ENCODE measurements at regions not wholly inside any gene's neighbourhood (a gene's known extent, or its start where the extent isn't known, plus 50 kb on each side); places are given as distances from the start of the nearest gene placed in this dataset.

DNA sequence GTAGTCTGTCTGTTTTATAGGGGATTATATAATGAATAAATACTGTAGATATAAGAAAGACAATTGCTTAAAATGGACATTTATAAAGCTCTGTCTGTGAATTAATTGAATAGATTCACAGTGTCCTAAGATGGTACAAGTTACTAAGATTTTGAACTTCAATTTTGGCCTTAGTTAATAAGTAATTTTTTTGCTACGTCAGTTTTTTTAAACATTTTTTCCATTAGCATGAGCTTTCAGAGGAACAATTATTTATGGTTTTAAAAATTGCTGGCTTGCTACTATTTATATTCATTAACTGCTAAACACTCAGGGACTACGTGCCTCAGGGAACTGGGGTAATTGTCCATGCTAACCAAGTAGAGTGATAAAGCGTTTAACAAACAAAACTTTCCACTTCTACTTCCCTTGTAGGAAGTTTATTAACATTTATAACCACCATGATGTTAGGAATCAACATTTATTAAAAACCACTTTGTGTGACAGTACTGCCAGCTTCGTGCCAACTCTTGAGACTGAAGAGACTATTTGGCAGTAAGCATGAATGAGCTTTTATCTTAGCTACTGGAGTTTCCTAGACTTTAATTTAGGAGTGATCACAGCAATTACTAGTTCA is 65.4 kb upstream of the PTGS2 start:
- no peak overlapping the region for H3K4me2 ChIP-seq (ENCODE audit: low read length)
- H3K27me3 Mint-ChIP-seq (ENCODE audit: low read depth, unreplicated experiment) = no peaks in the 10 kb centered on the region
- H3K9ac ChIP-seq (ENCODE audit: low read length) = no peak overlapping the region
- peaks cover 15% of the 10 kb centered on the region for H3K9me3 Mint-ChIP-seq (ENCODE audit: unreplicated experiment)
- H3K4me3 ChIP-seq (ENCODE audit: insufficient read depth, low read depth, low read length) = no peak overlapping the region
- H3K4me3 Mint-ChIP-seq (ENCODE audit: unreplicated experiment) = no peak overlapping the region
- H3K36me3 ChIP-seq (ENCODE audit: insufficient read depth, low read length) = no peaks in the 10 kb centered on the region
- H2AFZ ChIP-seq (ENCODE audit: low read depth, low read length) = no peak overlapping the region
- H3K27ac Mint-ChIP-seq (ENCODE audit: unreplicated experiment) = no peak overlapping the region
- no peaks in the 10 kb centered on the region for H3K36me3 Mint-ChIP-seq (ENCODE audit: low read depth, unreplicated experiment)
- FAIRE-seq (no peak), DNase-seq (ENCODE audit: low read depth) (no peak)
- no peak overlapping the region for H3K27ac ChIP-seq (ENCODE audit: low read depth, low read length)
- no peaks in the 10 kb centered on the region for H3K4me1 ChIP-seq (ENCODE audit: insufficient read depth, low read length)
- no peak for TF ChIP-seq EZH2 (IDR thresholded peaks at IDR 0.05; ENCODE audit: insufficient read depth, low read length)
- TF ChIP-seq, protein P1, sequence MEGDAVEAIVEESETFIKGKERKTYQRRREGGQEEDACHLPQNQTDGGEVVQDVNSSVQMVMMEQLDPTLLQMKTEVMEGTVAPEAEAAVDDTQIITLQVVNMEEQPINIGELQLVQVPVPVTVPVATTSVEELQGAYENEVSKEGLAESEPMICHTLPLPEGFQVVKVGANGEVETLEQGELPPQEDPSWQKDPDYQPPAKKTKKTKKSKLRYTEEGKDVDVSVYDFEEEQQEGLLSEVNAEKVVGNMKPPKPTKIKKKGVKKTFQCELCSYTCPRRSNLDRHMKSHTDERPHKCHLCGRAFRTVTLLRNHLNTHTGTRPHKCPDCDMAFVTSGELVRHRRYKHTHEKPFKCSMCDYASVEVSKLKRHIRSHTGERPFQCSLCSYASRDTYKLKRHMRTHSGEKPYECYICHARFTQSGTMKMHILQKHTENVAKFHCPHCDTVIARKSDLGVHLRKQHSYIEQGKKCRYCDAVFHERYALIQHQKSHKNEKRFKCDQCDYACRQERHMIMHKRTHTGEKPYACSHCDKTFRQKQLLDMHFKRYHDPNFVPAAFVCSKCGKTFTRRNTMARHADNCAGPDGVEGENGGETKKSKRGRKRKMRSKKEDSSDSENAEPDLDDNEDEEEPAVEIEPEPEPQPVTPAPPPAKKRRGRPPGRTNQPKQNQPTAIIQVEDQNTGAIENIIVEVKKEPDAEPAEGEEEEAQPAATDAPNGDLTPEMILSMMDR (IDR thresholded peaks at IDR 0.05; ENCODE audit: insufficient read depth, low read depth, low read length) = no peak
- no peaks in the 10 kb centered on the region for H3K27me3 ChIP-seq (ENCODE audit: insufficient read depth, low read length)
- no peaks in the 10 kb centered on the region for H4K20me1 ChIP-seq (ENCODE audit: insufficient read depth, low read length)
- no peaks in the 10 kb centered on the region for H3K4me1 Mint-ChIP-seq (ENCODE audit: low read depth, unreplicated experiment)
- no peaks in the 10 kb centered on the region for H3K79me2 ChIP-seq (ENCODE audit: insufficient read depth, low read length)
- H3K9me3 ChIP-seq (ENCODE audit: insufficient read depth, low read depth, low read length) = peaks cover 6% of the 10 kb centered on the region

DNA sequence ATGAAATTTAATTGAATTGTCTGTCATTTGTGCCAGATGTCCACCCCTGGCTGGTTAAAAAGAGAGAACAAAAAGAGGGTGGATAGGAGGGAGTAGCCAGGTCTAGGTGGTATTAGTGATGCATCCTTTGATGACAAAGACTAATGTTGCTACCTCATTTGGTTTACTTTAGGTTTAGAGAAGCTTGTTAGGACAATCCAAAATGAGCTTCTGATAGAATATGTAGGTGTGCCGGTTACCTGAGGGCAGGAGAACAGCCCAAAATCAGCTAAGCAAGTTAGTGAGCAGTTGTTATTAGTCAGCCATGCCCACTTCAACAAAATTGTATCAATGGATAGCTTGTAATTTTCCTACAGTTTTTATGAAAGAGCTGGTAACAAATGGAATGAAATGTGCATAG is 61.4 kb upstream of the PTGS2 start:
- Mint-ChIP-seq H3K4me3 (ENCODE audit: unreplicated experiment) (no peak overlapping the region), H3K36me3 (ENCODE audit: low read depth, unreplicated experiment) (no peaks in the 10 kb centered on the region), H3K4me1 (ENCODE audit: low read depth, unreplicated experiment) (no peaks in the 10 kb centered on the region), H3K27ac (ENCODE audit: unreplicated experiment) (no peak overlapping the region), H3K9me3 (ENCODE audit: unreplicated experiment) (no peaks in the 10 kb centered on the region), H3K27me3 (ENCODE audit: low read depth, unreplicated experiment) (no peaks in the 10 kb centered on the region)
- FAIRE-seq (no peak), DNase-seq (ENCODE audit: low read depth) (no peak)
- H3K4me3 ChIP-seq (ENCODE audit: insufficient read depth, low read depth, low read length) = no peak overlapping the region
- no peaks in the 10 kb centered on the region for H3K4me1 ChIP-seq (ENCODE audit: insufficient read depth, low read length)
- no peak overlapping the region for H3K9ac ChIP-seq (ENCODE audit: low read length)
- H3K4me2 ChIP-seq (ENCODE audit: low read length) = no peak overlapping the region
- no peaks in the 10 kb centered on the region for H4K20me1 ChIP-seq (ENCODE audit: insufficient read depth, low read length)
- no peaks in the 10 kb centered on the region for H3K9me3 ChIP-seq (ENCODE audit: insufficient read depth, low read depth, low read length)
- no peaks in the 10 kb centered on the region for H3K27me3 ChIP-seq (ENCODE audit: insufficient read depth, low read length)
- no peak overlapping the region for H3K27ac ChIP-seq (ENCODE audit: low read depth, low read length)
- no peak overlapping the region for H2AFZ ChIP-seq (ENCODE audit: low read depth, low read length)
- no peaks in the 10 kb centered on the region for H3K79me2 ChIP-seq (ENCODE audit: insufficient read depth, low read length)
- H3K36me3 ChIP-seq (ENCODE audit: insufficient read depth, low read length) = no peaks in the 10 kb centered on the region
- TF ChIP-seq, protein P1 (IDR thresholded peaks at IDR 0.05; ENCODE audit: insufficient read depth, low read depth, low read length) = no peak
- TF ChIP-seq EZH2 (IDR thresholded peaks at IDR 0.05; ENCODE audit: insufficient read depth, low read length) = no peak

DNA sequence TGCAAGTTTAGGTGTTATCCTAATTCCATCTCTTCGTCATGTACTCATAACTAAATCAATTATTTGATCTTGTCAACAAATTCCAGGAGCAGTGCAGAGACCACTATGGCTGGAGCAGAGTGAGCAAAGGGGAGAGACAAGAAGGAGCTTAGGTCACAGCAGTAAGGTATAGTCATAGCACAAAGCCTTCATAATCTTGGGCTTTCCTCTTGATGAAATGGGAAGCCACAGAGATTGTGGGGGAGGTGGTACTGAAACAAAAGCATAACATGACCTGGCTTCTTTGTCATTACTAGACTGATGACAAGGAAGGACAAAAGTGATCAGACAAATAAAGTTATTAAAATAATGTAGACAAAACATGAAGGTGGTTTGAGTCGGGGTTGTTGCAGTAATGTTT is 60.1 kb upstream of the PTGS2 start:
- no peak overlapping the region for H2AFZ ChIP-seq (ENCODE audit: low read depth, low read length)
- FAIRE-seq (no peak), DNase-seq (ENCODE audit: low read depth) (no peak)
- no peak overlapping the region for H3K27ac ChIP-seq (ENCODE audit: low read depth, low read length)
- H3K79me2 ChIP-seq (ENCODE audit: insufficient read depth, low read length) = no peaks in the 10 kb centered on the region
- H3K9me3 ChIP-seq (ENCODE audit: insufficient read depth, low read depth, low read length) = no peaks in the 10 kb centered on the region
- Mint-ChIP-seq H3K27ac (ENCODE audit: unreplicated experiment) (no peak overlapping the region), H3K9me3 (ENCODE audit: unreplicated experiment) (no peaks in the 10 kb centered on the region), H3K36me3 (ENCODE audit: low read depth, unreplicated experiment) (no peaks in the 10 kb centered on the region), H3K4me1 (ENCODE audit: low read depth, unreplicated experiment) (no peaks in the 10 kb centered on the region), H3K4me3 (ENCODE audit: unreplicated experiment) (no peak overlapping the region), H3K27me3 (ENCODE audit: low read depth, unreplicated experiment) (no peaks in the 10 kb centered on the region)
- no peak overlapping the region for H3K9ac ChIP-seq (ENCODE audit: low read length)
- H3K4me3 ChIP-seq (ENCODE audit: insufficient read depth, low read depth, low read length) = no peak overlapping the region
- no peak for TF ChIP-seq EZH2 (IDR thresholded peaks at IDR 0.05; ENCODE audit: insufficient read depth, low read length)
- TF ChIP-seq, protein P1 (IDR thresholded peaks at IDR 0.05; ENCODE audit: insufficient read depth, low read depth, low read length) = no peak
- H4K20me1 ChIP-seq (ENCODE audit: insufficient read depth, low read length) = no peaks in the 10 kb centered on the region
- H3K27me3 ChIP-seq (ENCODE audit: insufficient read depth, low read length) = no peaks in the 10 kb centered on the region
- no peaks in the 10 kb centered on the region for H3K4me1 ChIP-seq (ENCODE audit: insufficient read depth, low read length)
- H3K4me2 ChIP-seq (ENCODE audit: low read length) = no peak overlapping the region
- H3K36me3 ChIP-seq (ENCODE audit: insufficient read depth, low read length) = no peaks in the 10 kb centered on the region

Data from astrocyte (in vitro differentiated cells and primary cell).